T-helper 22 cell (primary cell): ENCODE measurements at regions not wholly inside any gene's neighbourhood (a gene's known extent, or its start where the extent isn't known, plus 50 kb on each side); places are given as distances from the start of the nearest gene placed in this dataset.

ENCODE experiments used
- DNase-seq: peaks from one replicate; pipeline ENCODE4 v3.0.0-alpha.2; 2020; ENCODE audit warnings: low read depth

GRCh38 chr2:8454797-8455196 is 227.1 kb upstream of the ID2 start:
- no peak for DNase-seq

- no peak for DNase-seq
These were observed 226.4 kb upstream of the ID2 start for GRCh38 chr2:8455236-8456150.

- peak; percentile 46 for DNase-seq
These were observed 225.4 kb upstream of the ID2 start for GRCh38 chr2:8456151-8457091.

GRCh38 chr2:8457092-8457481 is 224.8 kb upstream of the ID2 start:
- DNase-seq, result peak; percentile 36

GRCh38 chr2:8457699-8458502 is 224.0 kb upstream of the ID2 start:
- peak; percentile 12 for DNase-seq

GRCh38 chr2:8458503-8459459 is 223.1 kb upstream of the ID2 start:
- DNase-seq, result no peak

GRCh38 chr2:8459474-8459873 is 222.4 kb upstream of the ID2 start:
- no peak for DNase-seq

- DNase-seq, result no peak
These were observed 220.5 kb upstream of the ID2 start for GRCh38 chr2:8461341-8461740.

- DNase-seq, result no peak
These were observed 219.6 kb upstream of the ID2 start for GRCh38 chr2:8462280-8462679.

- no peak for DNase-seq
These were observed 218.8 kb upstream of the ID2 start for GRCh38 chr2:8462899-8463648.

- no peak for DNase-seq
These were observed 216.3 kb upstream of the ID2 start for GRCh38 chr2:8465560-8465959.

- no peak for DNase-seq
These were observed 212.0 kb upstream of the ID2 start for GRCh38 chr2:8469709-8470493.

- no peak for DNase-seq
These were observed 209.1 kb upstream of the ID2 start for GRCh38 chr2:8472545-8473323.

- DNase-seq, result peak; percentile 62
These were observed 206.4 kb upstream of the ID2 start for GRCh38 chr2:8475349-8476031.

GRCh38 chr2:8477552-8478470 is 204.0 kb upstream of the ID2 start:
- DNase-seq, result no peak

GRCh38 chr2:8478471-8478793 is 203.4 kb upstream of the ID2 start:
- no peak for DNase-seq

GRCh38 chr2:8479298-8479697 is 202.6 kb upstream of the ID2 start:
- no peak for DNase-seq
